OCI-LY3 (cell line): ENCODE measurements at regions not wholly inside any gene's neighbourhood (a gene's known extent, or its start where the extent isn't known, plus 50 kb on each side); places are given as distances from the start of the nearest gene placed in this dataset.

Experiments used
- H2AFZ ChIP-seq: fragments of 200-600, 300-600 bp; shearing (Covaris generic); 2 replicates; pipeline ENCODE4 v1.6.0; 2014; ENCODE audit warnings: antibody characterized with exemption, low read depth, low read length
- H3K27ac ChIP-seq: fragments of 200-600, 300-600 bp; sonication (generic); 2 replicates; pipeline ENCODE4 v1.5.1; 2014; ENCODE audit warnings: mild to moderate bottlenecking, low read length, moderate library complexity, mixed read lengths
- H3K27me3 ChIP-seq: fragments of 200-600, 300-600 bp; sonication (generic); 2 replicates; pipeline ENCODE4 v1.6.1; 2014; ENCODE audit warnings: low read depth, low read length, mixed read lengths
- H3K36me3 ChIP-seq: fragments of 200-600, 300-600 bp; sonication (generic); replicated peaks from 2 replicates; pipeline ENCODE3; 2014; ENCODE audit warnings: low read depth, low read length, mixed read lengths
- H3K4me1 ChIP-seq: fragments of 300-600, 200-600 bp; sonication (generic); 2 replicates; pipeline ENCODE4 v1.6.1; 2014; ENCODE audit warnings: low read length, mixed read lengths
- H3K4me2 ChIP-seq: fragments of 200-600, 300-600 bp; sonication (generic); 2 replicates; pipeline ENCODE4 v1.6.1; 2014; ENCODE audit warnings: low read length, mixed read lengths
- H3K4me3 ChIP-seq: fragments of 300-600, 200-600 bp; sonication (generic); 2 replicates; pipeline ENCODE4 v1.5.1; 2014; ENCODE audit warnings: antibody characterized with exemption, mild to moderate bottlenecking, low read length, moderate library complexity
- H3K79me2 ChIP-seq: fragments of 300-600, 200-600 bp; shearing (Covaris generic); 2 replicates; pipeline ENCODE4 v1.6.1; 2014; ENCODE audit warnings: mild to moderate bottlenecking, low read length, mixed read lengths
- H3K9ac ChIP-seq: fragments of 300-600, 200-600 bp; shearing (Covaris generic); 2 replicates; pipeline ENCODE4 v1.6.0; 2014; ENCODE audit warnings: mild to moderate bottlenecking, low read length, moderate library complexity
- H3K9me3 ChIP-seq: fragments of 200-600, 300-600 bp; shearing (Covaris generic); 2 replicates; pipeline ENCODE4 v1.6.1; 2014; ENCODE audit warnings: low read length, mixed read lengths; ENCODE audit not compliant: insufficient read depth
- H4K20me1 ChIP-seq: fragments of 200-600, 300-600 bp; sonication (generic); 2 replicates; pipeline ENCODE4 v1.6.1; 2016; ENCODE audit warnings: low read length, mixed read lengths; ENCODE audit not compliant: insufficient read depth
- CTCF ChIP-seq: fragments of 200-600, 300-600 bp; sonication (generic); IDR thresholded peaks from 2 replicates; pipeline ENCODE4 v1.5.1; 2014; ENCODE audit warnings: antibody characterized with exemption, low read length, low read depth
- EZH2phosphoT487 ChIP-seq: fragments of 200-600 bp; shearing (Covaris generic); IDR thresholded peaks from 2 replicates; pipeline ENCODE4 v1.6.1; 2018; ENCODE audit warnings: antibody characterized with exemption, mixed run types, low read depth

- H2AFZ ChIP-seq: no peak overlapping the region
- no peak overlapping the region for H3K9ac ChIP-seq
- no peaks in the 10 kb centered on the region for H3K9me3 ChIP-seq
- H3K4me3 ChIP-seq: no peak overlapping the region
- TF ChIP-seq EZH2phosphoT487: no peak
- no peak for TF ChIP-seq CTCF
- no peak overlapping the region for H3K27ac ChIP-seq
- H3K27me3 ChIP-seq: no peaks in the 10 kb centered on the region; the same call in 1 of the 2 replicates
- H3K36me3 ChIP-seq: no peaks in the 10 kb centered on the region
- no peaks in the 10 kb centered on the region for H3K79me2 ChIP-seq
- H4K20me1 ChIP-seq: no peaks in the 10 kb centered on the region
- H3K4me2 ChIP-seq: no peak overlapping the region
- no peaks in the 10 kb centered on the region for H3K4me1 ChIP-seq
Observed at GRCh38 chr5:167649471-167649870, 642.0 kb upstream of the WWC1 start.

GRCh38 chr5:167652690-167653089 is 638.8 kb upstream of the WWC1 start:
- H3K79me2 ChIP-seq: no peaks in the 10 kb centered on the region
- H3K4me1 ChIP-seq: no peaks in the 10 kb centered on the region
- no peaks in the 10 kb centered on the region for H4K20me1 ChIP-seq
- H3K4me3 ChIP-seq: no peak overlapping the region
- TF ChIP-seq EZH2phosphoT487 (no peak), CTCF (no peak)
- no peaks in the 10 kb centered on the region; the same call in 1 of the 2 replicates for H3K27me3 ChIP-seq
- H3K36me3 ChIP-seq: no peaks in the 10 kb centered on the region
- no peak overlapping the region for H3K27ac ChIP-seq
- H2AFZ ChIP-seq: no peak overlapping the region
- H3K9ac ChIP-seq: no peak overlapping the region
- no peaks in the 10 kb centered on the region for H3K9me3 ChIP-seq
- H3K4me2 ChIP-seq: no peak overlapping the region

GRCh38 chr5:167653645-167654106 is 637.8 kb upstream of the WWC1 start:
- Histone ChIP-seq H3K4me3 (no peak overlapping the region), H3K4me1 (no peaks in the 10 kb centered on the region), H3K36me3 (no peaks in the 10 kb centered on the region), H3K9ac (no peak overlapping the region), H2AFZ (no peak overlapping the region), H3K79me2 (no peaks in the 10 kb centered on the region), H3K27ac (no peak overlapping the region), H3K27me3 (no peaks in the 10 kb centered on the region; the same call in 1 of the 2 replicates), H3K9me3 (no peaks in the 10 kb centered on the region), H3K4me2 (no peak overlapping the region), H4K20me1 (no peaks in the 10 kb centered on the region)
- no peak for TF ChIP-seq CTCF
- no peak for TF ChIP-seq EZH2phosphoT487

- TF ChIP-seq CTCF (no peak), EZH2phosphoT487 (no peak)
- H3K79me2 ChIP-seq: no peaks in the 10 kb centered on the region
- no peak overlapping the region for H3K9ac ChIP-seq
- H3K36me3 ChIP-seq: no peaks in the 10 kb centered on the region
- no peaks in the 10 kb centered on the region for H4K20me1 ChIP-seq
- H3K27me3 ChIP-seq: peaks cover 3% of the 10 kb centered on the region; the same call in 1 of the 2 replicates
- H2AFZ ChIP-seq: no peak overlapping the region
- H3K27ac ChIP-seq: no peak overlapping the region
- no peaks in the 10 kb centered on the region for H3K4me1 ChIP-seq
- H3K9me3 ChIP-seq: no peaks in the 10 kb centered on the region
- no peak overlapping the region for H3K4me3 ChIP-seq
- H3K4me2 ChIP-seq: no peak overlapping the region
Observed at GRCh38 chr5:167657016-167657415, 634.4 kb upstream of the WWC1 start.
